ENCODE measurements at regions not wholly inside any gene's neighbourhood (a gene's known extent, or its start where the extent isn't known, plus 50 kb on each side); places are given as distances from the start of the nearest gene placed in this dataset.

DNA sequence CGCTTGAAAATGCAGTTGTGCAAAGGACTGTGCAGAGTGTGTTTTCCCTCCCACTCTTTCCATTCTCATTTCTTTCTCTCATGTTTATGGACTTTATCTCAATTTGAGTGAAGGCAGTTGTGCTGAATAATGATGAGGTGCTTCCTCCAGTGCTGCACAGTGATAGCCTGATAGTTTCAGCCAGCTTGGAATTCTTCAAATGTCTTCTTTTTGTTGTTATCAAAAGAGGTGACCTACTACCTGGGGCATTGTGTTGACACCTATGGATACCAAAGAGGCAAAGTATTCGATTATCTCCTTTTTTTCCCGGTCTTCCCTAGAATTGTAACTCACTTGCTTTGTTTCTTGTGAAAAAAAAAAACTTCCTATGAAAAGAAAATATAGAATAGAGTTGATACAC lies 132.6 kb upstream of the ESRRG start:
- TF ChIP-seq ESRRG (CRISPR knock-in tag; IDR thresholded peaks at IDR 0.05) (no peak), ZNF70 (CRISPR knock-in tag; IDR thresholded peaks at IDR 0.05) (no peak), ZC3H10 (CRISPR knock-in tag; IDR thresholded peaks at IDR 0.05) (no peak), ISL1 (CRISPR knock-in tag; IDR thresholded peaks at IDR 0.05) (no peak)
- TF ChIP-seq, protein P1, sequence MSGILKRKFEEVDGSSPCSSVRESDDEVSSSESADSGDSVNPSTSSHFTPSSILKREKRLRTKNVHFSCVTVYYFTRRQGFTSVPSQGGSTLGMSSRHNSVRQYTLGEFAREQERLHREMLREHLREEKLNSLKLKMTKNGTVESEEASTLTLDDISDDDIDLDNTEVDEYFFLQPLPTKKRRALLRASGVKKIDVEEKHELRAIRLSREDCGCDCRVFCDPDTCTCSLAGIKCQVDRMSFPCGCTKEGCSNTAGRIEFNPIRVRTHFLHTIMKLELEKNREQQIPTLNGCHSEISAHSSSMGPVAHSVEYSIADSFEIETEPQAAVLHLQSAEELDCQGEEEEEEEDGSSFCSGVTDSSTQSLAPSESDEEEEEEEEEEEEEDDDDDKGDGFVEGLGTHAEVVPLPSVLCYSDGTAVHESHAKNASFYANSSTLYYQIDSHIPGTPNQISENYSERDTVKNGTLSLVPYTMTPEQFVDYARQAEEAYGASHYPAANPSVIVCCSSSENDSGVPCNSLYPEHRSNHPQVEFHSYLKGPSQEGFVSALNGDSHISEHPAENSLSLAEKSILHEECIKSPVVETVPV (CRISPR knock-in tag; IDR thresholded peaks at IDR 0.05), result no peak
- TF ChIP-seq, protein P2, sequence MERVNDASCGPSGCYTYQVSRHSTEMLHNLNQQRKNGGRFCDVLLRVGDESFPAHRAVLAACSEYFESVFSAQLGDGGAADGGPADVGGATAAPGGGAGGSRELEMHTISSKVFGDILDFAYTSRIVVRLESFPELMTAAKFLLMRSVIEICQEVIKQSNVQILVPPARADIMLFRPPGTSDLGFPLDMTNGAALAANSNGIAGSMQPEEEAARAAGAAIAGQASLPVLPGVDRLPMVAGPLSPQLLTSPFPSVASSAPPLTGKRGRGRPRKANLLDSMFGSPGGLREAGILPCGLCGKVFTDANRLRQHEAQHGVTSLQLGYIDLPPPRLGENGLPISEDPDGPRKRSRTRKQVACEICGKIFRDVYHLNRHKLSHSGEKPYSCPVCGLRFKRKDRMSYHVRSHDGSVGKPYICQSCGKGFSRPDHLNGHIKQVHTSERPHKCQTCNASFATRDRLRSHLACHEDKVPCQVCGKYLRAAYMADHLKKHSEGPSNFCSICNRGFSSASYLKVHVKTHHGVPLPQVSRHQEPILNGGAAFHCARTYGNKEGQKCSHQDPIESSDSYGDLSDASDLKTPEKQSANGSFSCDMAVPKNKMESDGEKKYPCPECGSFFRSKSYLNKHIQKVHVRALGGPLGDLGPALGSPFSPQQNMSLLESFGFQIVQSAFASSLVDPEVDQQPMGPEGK (CRISPR knock-in tag; IDR thresholded peaks at IDR 0.05; ENCODE audit: borderline replicate concordance), result no peak
- TF ChIP-seq, protein P3, sequence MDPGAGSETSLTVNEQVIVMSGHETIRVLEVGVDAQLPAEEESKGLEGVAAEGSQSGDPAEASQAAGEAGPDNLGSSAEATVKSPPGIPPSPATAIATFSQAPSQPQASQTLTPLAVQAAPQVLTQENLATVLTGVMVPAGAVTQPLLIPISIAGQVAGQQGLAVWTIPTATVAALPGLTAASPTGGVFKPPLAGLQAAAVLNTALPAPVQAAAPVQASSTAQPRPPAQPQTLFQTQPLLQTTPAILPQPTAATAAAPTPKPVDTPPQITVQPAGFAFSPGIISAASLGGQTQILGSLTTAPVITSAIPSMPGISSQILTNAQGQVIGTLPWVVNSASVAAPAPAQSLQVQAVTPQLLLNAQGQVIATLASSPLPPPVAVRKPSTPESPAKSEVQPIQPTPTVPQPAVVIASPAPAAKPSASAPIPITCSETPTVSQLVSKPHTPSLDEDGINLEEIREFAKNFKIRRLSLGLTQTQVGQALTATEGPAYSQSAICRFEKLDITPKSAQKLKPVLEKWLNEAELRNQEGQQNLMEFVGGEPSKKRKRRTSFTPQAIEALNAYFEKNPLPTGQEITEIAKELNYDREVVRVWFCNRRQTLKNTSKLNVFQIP (CRISPR knock-in tag; IDR thresholded peaks at IDR 0.05; ENCODE audit: borderline replicate concordance, low read depth), result no peak

Data from SK-N-SH treated with all-trans-retinoic acid at 6 μM for 48 hours (cell line).